Neural progenitor cell (in vitro differentiated cells): ENCODE measurements at regions not wholly inside any gene's neighbourhood (a gene's known extent, or its start where the extent isn't known, plus 50 kb on each side); places are given as distances from the start of the nearest gene placed in this dataset.
A peak's percentile ranks its signal among the peaks of the same experiment; 100 is the strongest.

Experiments used
- EZH2 ChIP-seq: fragments of 200-600 bp; sonication (generic); IDR thresholded peaks from 2 replicates; pipeline ENCODE4 v1.6.1; 2017; ENCODE audit warnings: antibody characterized with exemption, mild to moderate bottlenecking, moderate library complexity
- TF ChIP-seq, protein P1 (sequence below): fragments of 200-600 bp; sonication (generic); IDR thresholded peaks from 2 replicates; pipeline ENCODE4 v1.5.1; 2017; ENCODE audit warnings: antibody characterized with exemption, mild to moderate bottlenecking

DNA sequence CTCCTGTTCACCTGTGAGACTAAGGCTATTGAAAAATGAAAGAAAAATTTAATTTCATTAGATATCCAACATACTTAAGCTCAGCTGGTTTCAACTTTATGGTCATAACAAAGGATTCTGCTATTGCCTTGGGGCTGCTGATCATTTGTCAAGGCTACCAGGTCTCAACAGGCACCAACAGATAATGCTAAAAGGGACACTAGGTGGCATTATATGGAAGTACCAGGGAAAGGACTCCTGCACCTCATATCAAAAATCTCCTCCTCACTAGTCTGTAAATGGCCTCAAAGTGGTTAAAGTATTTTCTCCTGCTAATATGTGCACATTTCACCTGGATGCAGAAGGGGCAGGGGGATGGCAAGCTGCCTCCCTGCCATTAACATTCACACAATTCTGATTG is 167.9 kb upstream of the REG3A start:
- TF ChIP-seq, protein P1, sequence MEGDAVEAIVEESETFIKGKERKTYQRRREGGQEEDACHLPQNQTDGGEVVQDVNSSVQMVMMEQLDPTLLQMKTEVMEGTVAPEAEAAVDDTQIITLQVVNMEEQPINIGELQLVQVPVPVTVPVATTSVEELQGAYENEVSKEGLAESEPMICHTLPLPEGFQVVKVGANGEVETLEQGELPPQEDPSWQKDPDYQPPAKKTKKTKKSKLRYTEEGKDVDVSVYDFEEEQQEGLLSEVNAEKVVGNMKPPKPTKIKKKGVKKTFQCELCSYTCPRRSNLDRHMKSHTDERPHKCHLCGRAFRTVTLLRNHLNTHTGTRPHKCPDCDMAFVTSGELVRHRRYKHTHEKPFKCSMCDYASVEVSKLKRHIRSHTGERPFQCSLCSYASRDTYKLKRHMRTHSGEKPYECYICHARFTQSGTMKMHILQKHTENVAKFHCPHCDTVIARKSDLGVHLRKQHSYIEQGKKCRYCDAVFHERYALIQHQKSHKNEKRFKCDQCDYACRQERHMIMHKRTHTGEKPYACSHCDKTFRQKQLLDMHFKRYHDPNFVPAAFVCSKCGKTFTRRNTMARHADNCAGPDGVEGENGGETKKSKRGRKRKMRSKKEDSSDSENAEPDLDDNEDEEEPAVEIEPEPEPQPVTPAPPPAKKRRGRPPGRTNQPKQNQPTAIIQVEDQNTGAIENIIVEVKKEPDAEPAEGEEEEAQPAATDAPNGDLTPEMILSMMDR = peak; percentile 28
- TF ChIP-seq EZH2 = no peak
